Stimulated activated CD8-positive, alpha-beta memory T cell treated with anti-CD3 and anti-CD28 coated beads, Interleukin-4, amount 100 ng/mL, for 24 hours (primary cell): ENCODE measurements at regions not wholly inside any gene's neighbourhood (a gene's known extent, or its start where the extent isn't known, plus 50 kb on each side); places are given as distances from the start of the nearest gene placed in this dataset.
"Not testable (repeated sequence)": the region's sequence is repeated elsewhere in the genome, so short reads cannot be mapped to it uniquely, and the experiment has no call there.

Experiments
- DNase-seq: peaks from one replicate; pipeline ENCODE4 v3.0.0-alpha.2; 2020; ENCODE audit warnings: low read depth

GRCh38 chr1:192476802-192477298 lies 98.7 kb upstream of the RGS1 start:
- DNase-seq: no peak

GRCh38 chr1:192477630-192478029 lies 97.9 kb upstream of the RGS1 start:
- no peak for DNase-seq

- no peak for DNase-seq
Measured at GRCh38 chr1:192485692-192486436, 89.7 kb upstream of the RGS1 start.

- no peak for DNase-seq
Measured at GRCh38 chr1:192488058-192488457, 87.5 kb upstream of the RGS1 start.

- no peak for DNase-seq
Measured at GRCh38 chr1:192489047-192489446, 86.5 kb upstream of the RGS1 start.

GRCh38 chr1:192489748-192490147 lies 85.8 kb upstream of the RGS1 start:
- DNase-seq: no peak

- DNase-seq: no peak
Measured at GRCh38 chr1:192491804-192492554, 83.6 kb upstream of the RGS1 start.

- no peak for DNase-seq
Measured at GRCh38 chr1:192493584-192493983, 82.0 kb upstream of the RGS1 start.

GRCh38 chr1:192496369-192497056 lies 79.1 kb upstream of the RGS1 start:
- DNase-seq: no peak

GRCh38 chr1:192497214-192497794 lies 78.3 kb upstream of the RGS1 start:
- no peak for DNase-seq

- DNase-seq: not testable (repeated sequence)
Measured at GRCh38 chr1:192498092-192498491, 77.5 kb upstream of the RGS1 start.

- not testable (repeated sequence) for DNase-seq
Measured at GRCh38 chr1:192499061-192499581, 76.5 kb upstream of the RGS1 start.

GRCh38 chr1:192500541-192500940 lies 75.0 kb upstream of the RGS1 start:
- DNase-seq: not testable (repeated sequence)

- DNase-seq: no peak
Measured at GRCh38 chr1:192506741-192507155, 68.8 kb upstream of the RGS1 start.

GRCh38 chr1:192512426-192513162 lies 63.0 kb upstream of the RGS1 start:
- no peak for DNase-seq

- no peak for DNase-seq
Measured at GRCh38 chr1:192513196-192513595, 62.4 kb upstream of the RGS1 start.

- no peak for DNase-seq
Measured at GRCh38 chr1:192513697-192514096, 61.9 kb upstream of the RGS1 start.

GRCh38 chr1:192516776-192517297 lies 58.7 kb upstream of the RGS1 start:
- DNase-seq: no peak

- not testable (repeated sequence) for DNase-seq
Measured at GRCh38 chr1:192517716-192518355, 57.7 kb upstream of the RGS1 start.

- DNase-seq: no peak
Measured at GRCh38 chr1:192518700-192519099, 56.9 kb upstream of the RGS1 start.

GRCh38 chr1:192521734-192522133 lies 53.8 kb upstream of the RGS1 start:
- no peak for DNase-seq
